ENCODE measurements at regions not wholly inside any gene's neighbourhood (a gene's known extent, or its start where the extent isn't known, plus 50 kb on each side); places are given as distances from the start of the nearest gene placed in this dataset.

GRCh38 chr6:48255094-48255493, 144.1 kb upstream of the PTCHD4 start:
- Histone ChIP-seq H4K91ac (ENCODE audit: insufficient read length, low read depth, low read length) (no peak overlapping the region), H2BK5ac (ENCODE audit: insufficient read length, low read length) (no peak overlapping the region), H3K23ac (ENCODE audit: insufficient read length, low read depth, low read length) (no peak overlapping the region), H3K14ac (ENCODE audit: insufficient read depth, low read length) (no peak overlapping the region), H3K9me3 (ENCODE audit: control insufficient read depth, low read depth, low read length) (no peaks in the 10 kb centered on the region), H2BK20ac (ENCODE audit: low read depth, low read length, poor library complexity, severe bottlenecking) (no peak overlapping the region), H3K79me2 (ENCODE audit: insufficient read depth, low read length) (no peaks in the 10 kb centered on the region), H3K79me1 (ENCODE audit: insufficient read depth, low read depth, low read length, poor library complexity, severe bottlenecking) (no peaks in the 10 kb centered on the region), H3K4ac (ENCODE audit: low read depth, low read length) (no peak overlapping the region), H3T11ph (ENCODE audit: low read length) (no peak overlapping the region), H3K4me2 (ENCODE audit: insufficient read depth, insufficient read length, low read length) (no peak overlapping the region), H3K56ac (ENCODE audit: insufficient read length, low read depth, low read length) (no peak overlapping the region), H2BK12ac (ENCODE audit: insufficient read length, low read depth, low read length) (no peak overlapping the region), H2AK5ac (ENCODE audit: insufficient read length, low read length) (no peak overlapping the region), H3K9ac (ENCODE audit: extremely low read depth, insufficient read length, low read length) (no peak overlapping the region), H3K27ac (ENCODE audit: insufficient read length, low read depth, low read length) (no peak overlapping the region), H4K20me1 (ENCODE audit: control insufficient read depth, insufficient read depth, insufficient read length) (no peaks in the 10 kb centered on the region), H2BK15ac (ENCODE audit: low read depth, low read length) (no peak overlapping the region), H4K5ac (ENCODE audit: insufficient read length, low read depth, low read length) (no peak overlapping the region), H4K8ac (replicated peaks; ENCODE audit: insufficient read length, low read depth, low read length) (no peak overlapping the region), H3K4me1 (ENCODE audit: insufficient read depth, low read length) (no peaks in the 10 kb centered on the region), H3K23me2 (ENCODE audit: insufficient read length, low read depth, low read length, poor library complexity, severe bottlenecking) (no peaks in the 10 kb centered on the region), H3K18ac (ENCODE audit: insufficient read length, low read depth, low read length) (no peak overlapping the region), H3K27me3 (ENCODE audit: insufficient read depth, low read length) (no peaks in the 10 kb centered on the region), H2AFZ (ENCODE audit: low read length) (no peak overlapping the region), H2BK120ac (ENCODE audit: low read depth, low read length, poor library complexity, severe bottlenecking) (no peak overlapping the region)
- H3K27ac Mint-ChIP-seq: no peak overlapping the region
- TF ChIP-seq CTCF (conservative IDR thresholded peaks at IDR 0.05): no peak
- peaks cover 5% of the 10 kb centered on the region in 2 experiments for H3K4me1 Mint-ChIP-seq
- no peak overlapping the region for H3K4me3 Mint-ChIP-seq
- no CpG with 5 or more reads among the region's 3 CpGs for WGBS (ENCODE audit: extremely low coverage, insufficient read length, low lambda C conversion rate)
- no peaks in the 10 kb centered on the region for H3K9me3 Mint-ChIP-seq
- no peaks in the 10 kb centered on the region for H3K27me3 Mint-ChIP-seq (ENCODE audit: low read depth)
- no peaks in the 10 kb centered on the region for H3K36me3 Mint-ChIP-seq (ENCODE audit: insufficient read depth in 1 of 3, low read depth in 3 of 3)
- no peak for DNase-seq

Data from H9 (cell line).